PC-9 (cell line): ENCODE measurements at regions not wholly inside any gene's neighbourhood (a gene's known extent, or its start where the extent isn't known, plus 50 kb on each side); places are given as distances from the start of the nearest gene placed in this dataset.

Experiments
- BruUV-seq: library from RNA; stranded (reverse); fragments of 400-500 nt; replicated peaks from 2 replicates; lab custom pipeline; 2021; lab: Mats Ljungman, UMichigan
- CTCF ChIA-PET: fragments of 300-600 bp; sonication (Branson Sonifier 250); formaldehyde crosslinking; loops from one replicate; lab custom pipeline; 2022; ENCODE audit warnings: antibody characterized with exemption; lab: Charles Lee
- POLR2A ChIA-PET: fragments of 300-600 bp; sonication (Branson Sonifier 250); formaldehyde crosslinking; loops from one replicate; lab custom pipeline; 2022; ENCODE audit warnings: antibody characterized with exemption; ENCODE audit not compliant: unreplicated experiment; lab: Charles Lee
- DNase-seq, 2 experiments: peaks; one replicate each; pipeline versions ENCODE4 v3.0.0 to v3.0.0-alpha.2; 2015 to 2022; ENCODE audit warnings: mixed read lengths in 1 of 2
- H2AFZ ChIP-seq: fragments of 200-600 bp; sonication (generic); 2 replicates; pipeline ENCODE4 v1.8.1; 2017; ENCODE audit warnings: antibody characterized with exemption
- H3F3A ChIP-seq: fragments of 200-600 bp; sonication (generic); 2 replicates; pipeline ENCODE4 v1.8.1; 2017; ENCODE audit warnings: antibody characterized with exemption, mild to moderate bottlenecking, low read depth; ENCODE audit not compliant: insufficient read depth
- H3K27ac ChIP-seq: fragments of 200-600 bp; sonication (generic); 2 replicates; pipeline ENCODE4 v1.6.1; 2016; ENCODE audit warnings: mixed run types
- H3K27me3 ChIP-seq: fragments of 200-600 bp; sonication (generic); 2 replicates; pipeline ENCODE4 v1.6.1; 2016; ENCODE audit warnings: low read depth, mixed run types; ENCODE audit not compliant: insufficient read depth
- H3K36me3 ChIP-seq: fragments of 200-600 bp; sonication (generic); 2 replicates; pipeline ENCODE4 v1.6.1; 2016; ENCODE audit warnings: low read depth, mixed run types
- H3K4me1 ChIP-seq: fragments of 200-600 bp; sonication (generic); replicated peaks from 2 replicates; pipeline ENCODE4 v1.6.1; 2016; ENCODE audit warnings: mixed run types; ENCODE audit not compliant: insufficient read depth
- H3K4me2 ChIP-seq: fragments of 200-600 bp; sonication (generic); 2 replicates; pipeline ENCODE4 v1.6.1; 2017; ENCODE audit warnings: mixed run types
- H3K4me3 ChIP-seq: fragments of 200-600 bp; sonication (generic); 2 replicates; pipeline ENCODE4 v1.6.1; 2016; ENCODE audit warnings: mixed run types
- H3K79me2 ChIP-seq: fragments of 200-600 bp; sonication (generic); 2 replicates; pipeline ENCODE4 v1.6.1; 2017; ENCODE audit warnings: low read depth, mixed run types
- H3K9me2 ChIP-seq: fragments of 200-600 bp; sonication (generic); 2 replicates; pipeline ENCODE4 v1.8.1; 2017; ENCODE audit warnings: mild to moderate bottlenecking; ENCODE audit not compliant: insufficient read depth
- H3K9me3 ChIP-seq: fragments of 200-600 bp; sonication (generic); 2 replicates; pipeline ENCODE4 v1.8.1; 2016; ENCODE audit warnings: low read depth; ENCODE audit not compliant: insufficient read depth
- H4K20me1 ChIP-seq: fragments of 200-600 bp; sonication (generic); 2 replicates; pipeline ENCODE4 v1.8.1; 2017; ENCODE audit not compliant: insufficient read depth
- EZH2 ChIP-seq: fragments of 200-600 bp; sonication (generic); IDR thresholded peaks from 2 replicates; pipeline ENCODE4 v1.8.0; 2017; ENCODE audit warnings: antibody characterized with exemption, low read depth
- intact Hi-C: fragments of 100-400 bp; cut with micrococcal nuclease; formaldehyde crosslinking; loops from one replicate; pipeline ENCODE4 v1.10.0; 2022; ENCODE audit not compliant: unreplicated experiment
- TF ChIP-seq, protein P1 (sequence below): fragments of 200-600 bp; sonication (generic); conservative IDR thresholded peaks from 2 replicates; pipeline ENCODE4 v1.6.1; 2017; ENCODE audit warnings: mixed run types, antibody characterized with exemption, mild to moderate bottlenecking, moderate library complexity

GRCh38 chr13:30359991-30360390, 52.6 kb upstream of the KATNAL1 start:
- no peaks in the 10 kb centered on the region for H3K79me2 ChIP-seq
- no peak overlapping the region for H3K4me3 ChIP-seq
- no peaks in the 10 kb centered on the region for H3K27me3 ChIP-seq
- H3K9me2 ChIP-seq: no peaks in the 10 kb centered on the region
- H4K20me1 ChIP-seq: no peaks in the 10 kb centered on the region
- no peak for DNase-seq
- peaks cover 6% of the 10 kb centered on the region; the same call in 1 of the 2 replicates for H3K4me1 ChIP-seq
- no peaks in the 10 kb centered on the region for H3F3A ChIP-seq
- no peak overlapping the region for H3K4me2 ChIP-seq
- intact Hi-C loops: no loop called here
- no peak overlapping the region for H2AFZ ChIP-seq
- POLR2A ChIA-PET: interaction anchor here (0.6 kb wide), 1 partner anchor 91 kb away, joined by 4 read pairs; no protein-coding TSS in a partner anchor
- no peak for TF ChIP-seq EZH2
- TF ChIP-seq, protein P1, sequence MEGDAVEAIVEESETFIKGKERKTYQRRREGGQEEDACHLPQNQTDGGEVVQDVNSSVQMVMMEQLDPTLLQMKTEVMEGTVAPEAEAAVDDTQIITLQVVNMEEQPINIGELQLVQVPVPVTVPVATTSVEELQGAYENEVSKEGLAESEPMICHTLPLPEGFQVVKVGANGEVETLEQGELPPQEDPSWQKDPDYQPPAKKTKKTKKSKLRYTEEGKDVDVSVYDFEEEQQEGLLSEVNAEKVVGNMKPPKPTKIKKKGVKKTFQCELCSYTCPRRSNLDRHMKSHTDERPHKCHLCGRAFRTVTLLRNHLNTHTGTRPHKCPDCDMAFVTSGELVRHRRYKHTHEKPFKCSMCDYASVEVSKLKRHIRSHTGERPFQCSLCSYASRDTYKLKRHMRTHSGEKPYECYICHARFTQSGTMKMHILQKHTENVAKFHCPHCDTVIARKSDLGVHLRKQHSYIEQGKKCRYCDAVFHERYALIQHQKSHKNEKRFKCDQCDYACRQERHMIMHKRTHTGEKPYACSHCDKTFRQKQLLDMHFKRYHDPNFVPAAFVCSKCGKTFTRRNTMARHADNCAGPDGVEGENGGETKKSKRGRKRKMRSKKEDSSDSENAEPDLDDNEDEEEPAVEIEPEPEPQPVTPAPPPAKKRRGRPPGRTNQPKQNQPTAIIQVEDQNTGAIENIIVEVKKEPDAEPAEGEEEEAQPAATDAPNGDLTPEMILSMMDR: no peak
- no peak overlapping the region for H3K27ac ChIP-seq
- no peaks in the 10 kb centered on the region for H3K36me3 ChIP-seq
- H3K9me3 ChIP-seq: no peaks in the 10 kb centered on the region
- no TSS peak for BruUV-seq
- CTCF ChIA-PET: no interaction called here

- intact Hi-C loops: no loop called here
- POLR2A ChIA-PET: no interaction called here
- H3K79me2 ChIP-seq: no peaks in the 10 kb centered on the region
- no peak overlapping the region for H3K27ac ChIP-seq
- H3K27me3 ChIP-seq: no peaks in the 10 kb centered on the region
- no TSS peak for BruUV-seq
- no peak for TF ChIP-seq EZH2
- H3K4me2 ChIP-seq: no peak overlapping the region
- CTCF ChIA-PET: interaction anchor here (0.6 kb wide), 1 partner anchor 460 kb away, joined by 4 read pairs; no protein-coding TSS in a partner anchor
- H3K4me1 ChIP-seq: peaks cover 6% of the 10 kb centered on the region; the same call in 1 of the 2 replicates
- no peaks in the 10 kb centered on the region for H3K9me2 ChIP-seq
- no peak for DNase-seq
- H3K4me3 ChIP-seq: no peak overlapping the region
- no peaks in the 10 kb centered on the region for H3K36me3 ChIP-seq
- no peaks in the 10 kb centered on the region for H4K20me1 ChIP-seq
- no peak overlapping the region for H2AFZ ChIP-seq
- H3K9me3 ChIP-seq: no peaks in the 10 kb centered on the region
- no peaks in the 10 kb centered on the region for H3F3A ChIP-seq
Measured at GRCh38 chr13:30360586-30360985, 53.2 kb upstream of the KATNAL1 start.

DNA sequence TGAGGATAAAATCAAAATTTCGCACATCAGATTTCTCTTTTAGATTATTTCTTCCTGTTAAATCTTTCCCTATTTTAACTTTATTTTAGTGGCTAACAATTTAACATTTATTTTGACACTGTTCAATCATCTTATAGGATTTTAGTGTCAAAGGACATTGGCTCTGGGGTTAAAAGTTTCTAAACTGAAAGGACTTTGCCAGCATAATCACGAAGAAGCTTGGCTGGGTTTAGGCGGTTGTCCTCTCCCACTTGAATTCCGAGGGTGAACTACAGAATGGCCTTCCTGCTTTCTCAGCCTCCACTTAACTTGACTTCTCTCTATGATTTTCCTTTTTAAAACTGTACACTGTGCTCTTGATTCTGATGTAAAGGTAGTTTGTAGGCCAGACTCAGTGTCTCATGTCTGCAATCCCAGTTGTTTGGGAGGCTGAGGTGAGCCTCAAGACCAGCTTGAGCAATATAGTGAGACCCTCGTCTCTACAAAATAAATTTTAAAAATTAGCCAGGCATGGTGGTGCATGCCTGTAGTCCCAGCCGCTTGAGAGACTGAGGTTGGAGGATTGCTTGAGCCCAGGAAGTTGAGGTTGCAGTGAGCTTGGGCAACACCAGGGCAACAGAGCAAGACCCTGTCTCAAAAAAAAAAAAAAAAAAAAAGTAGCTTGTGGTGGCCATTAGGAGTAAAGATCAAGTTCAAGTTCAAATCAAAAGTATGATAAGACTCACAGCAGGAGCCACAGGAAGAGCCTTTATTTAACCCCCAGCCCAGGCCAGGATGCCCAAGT, 54.8 kb upstream of the KATNAL1 start:
- ChIA-PET CTCF (interaction anchor here (0.6 kb wide), 2 partner anchors 9 to 682 kb away, joined by 4 to 5 read pairs; no protein-coding TSS in a partner anchor), POLR2A (interaction anchor here (0.6 kb wide), 1 partner anchor 60 kb away, joined by 3 read pairs; the partner anchor contains the start of gene UBE2L5)
- no peak for DNase-seq
- no peak overlapping the region for H3K27ac ChIP-seq
- H3K9me2 ChIP-seq: no peaks in the 10 kb centered on the region
- TF ChIP-seq, protein P1: no peak
- no peak for TF ChIP-seq EZH2
- H4K20me1 ChIP-seq: no peaks in the 10 kb centered on the region
- H3F3A ChIP-seq: no peaks in the 10 kb centered on the region
- no peaks in the 10 kb centered on the region for H3K27me3 ChIP-seq
- no TSS peak for BruUV-seq
- no peaks in the 10 kb centered on the region for H3K9me3 ChIP-seq
- no peak overlapping the region for H3K4me2 ChIP-seq
- no peak overlapping the region for H2AFZ ChIP-seq
- peaks cover 6% of the 10 kb centered on the region; the same call in 1 of the 2 replicates for H3K4me1 ChIP-seq
- no peaks in the 10 kb centered on the region for H3K79me2 ChIP-seq
- no peaks in the 10 kb centered on the region for H3K36me3 ChIP-seq
- no peak overlapping the region for H3K4me3 ChIP-seq
- intact Hi-C loops: no loop called here
